Esophagus muscularis mucosa (tissue), 4 donors: ENCODE measurements at regions not wholly inside any gene's neighbourhood (a gene's known extent, or its start where the extent isn't known, plus 50 kb on each side); places are given as distances from the start of the nearest gene placed in this dataset.

Experiments used
- CTCF ChIP-seq, 3 experiments: fragments of 200-600 bp in 2 of 3; fragments of 450-650 bp in 1 of 3; sonication (generic) in 2 of 3; IDR thresholded peaks; one replicate each; pipeline ENCODE4 v1.5.1; 2017 to 2019; ENCODE audit warnings: antibody characterized with exemption in 3 of 3, mild to moderate bottlenecking in 2 of 3, moderate library complexity in 1 of 3
- EP300 ChIP-seq: sonication (generic); formaldehyde crosslinking; IDR thresholded peaks from one replicate; pipeline ENCODE4 v1.6.1; 2017; ENCODE audit warnings: antibody characterized with exemption
- POLR2A ChIP-seq: fragments of 450-650 bp; IDR thresholded peaks from one replicate; pipeline ENCODE4 v1.6.1; 2017; ENCODE audit warnings: antibody characterized with exemption, moderate library complexity, mild to moderate bottlenecking, low read depth
- POLR2AphosphoS5 ChIP-seq, 2 donors: sonication (generic); formaldehyde crosslinking; IDR thresholded peaks; one replicate each; pipeline ENCODE4 v1.6.1; 2017; ENCODE audit warnings: antibody characterized with exemption in 2 of 2

GRCh38 chr3:86743233-86743632 is 247.7 kb downstream of the VGLL3 start:
- TF ChIP-seq POLR2A (no peak), CTCF (IDR thresholded peaks at IDR 0.05) (no peak), POLR2AphosphoS5 (IDR thresholded peaks at IDR 0.05) (no peak), EP300 (no peak)
